HEK293T (cell line): ENCODE measurements at regions not wholly inside any gene's neighbourhood (a gene's known extent, or its start where the extent isn't known, plus 50 kb on each side); places are given as distances from the start of the nearest gene placed in this dataset.

Experiments used
- BHLHE40 ChIP-seq: fragments of 450-650 bp; IDR thresholded peaks from 2 replicates; pipeline ENCODE4 v1.6.1; 2016; ENCODE audit warnings: mild to moderate bottlenecking, moderate library complexity, borderline replicate concordance
- CTBP1 ChIP-seq: fragments of 450-650 bp; IDR thresholded peaks from 2 replicates; pipeline ENCODE4 v1.6.1; 2016; ENCODE audit warnings: borderline replicate concordance
- ELF4 ChIP-seq: fragments of 450-650 bp; IDR thresholded peaks from 2 replicates; pipeline ENCODE4 v1.6.1; 2017; ENCODE audit warnings: antibody characterized with exemption
- HDGF ChIP-seq: fragments of 450-650 bp; IDR thresholded peaks from 2 replicates; pipeline ENCODE4 v1.6.1; 2017; ENCODE audit warnings: antibody characterized with exemption, borderline replicate concordance
- PKNOX1 ChIP-seq: fragments of 450-650 bp; IDR thresholded peaks from 2 replicates; pipeline ENCODE4 v1.6.1; 2016
- SP1 ChIP-seq: fragments of 450-650 bp; IDR thresholded peaks from 2 replicates; pipeline ENCODE4 v1.6.1; 2017
- SUZ12 ChIP-seq: fragments of 450-650 bp; IDR thresholded peaks from 2 replicates; pipeline ENCODE4 v1.6.1; 2016; ENCODE audit warnings: mild to moderate bottlenecking

DNA sequence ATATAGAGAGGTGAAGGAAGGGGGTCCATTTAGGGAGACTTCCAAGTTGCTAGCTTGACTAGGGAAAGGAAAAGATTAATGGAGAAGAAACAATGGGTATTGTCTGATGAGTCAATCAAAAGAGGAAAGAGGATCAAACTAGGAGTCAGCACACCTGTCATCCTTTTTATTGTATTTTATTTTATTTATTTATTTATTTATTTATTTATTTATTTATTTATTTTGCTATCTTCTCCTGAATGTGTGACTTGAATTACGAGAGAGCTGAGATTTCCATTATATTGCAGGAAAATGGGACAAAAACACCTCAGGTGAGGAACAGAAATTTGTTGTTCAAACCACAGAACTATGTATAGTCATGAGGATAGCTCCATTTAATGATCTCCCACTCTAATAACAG lies 58.9 kb downstream of the NUDT11 start:
- TF ChIP-seq BHLHE40, result no peak
- TF ChIP-seq SP1, result no peak
- no peak for TF ChIP-seq PKNOX1
- no peak for TF ChIP-seq HDGF
- no peak for TF ChIP-seq SUZ12
- TF ChIP-seq ELF4, result no peak
- no peak for TF ChIP-seq CTBP1
